ENCODE measurements at regions not wholly inside any gene's neighbourhood (a gene's known extent, or its start where the extent isn't known, plus 50 kb on each side); places are given as distances from the start of the nearest gene placed in this dataset.

DNA sequence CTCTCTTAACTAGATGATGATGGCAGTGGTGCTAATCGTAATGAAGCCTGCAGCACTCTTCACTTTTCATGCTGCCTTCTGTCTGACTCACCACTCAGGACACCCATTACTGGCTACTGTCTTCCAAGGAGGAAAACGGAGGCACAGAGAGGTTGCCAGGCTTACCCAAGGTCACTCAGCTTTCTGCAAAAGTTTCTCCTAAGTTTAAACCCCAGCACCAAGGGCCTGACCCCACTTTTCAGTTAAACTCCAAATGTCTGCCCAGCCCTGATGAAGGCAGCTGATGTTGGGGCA lies 78.1 kb upstream of the RUNX3 start:
- H3K79me2 ChIP-seq (ENCODE audit: insufficient read depth, low read length): no peaks in the 10 kb centered on the region
- H3K9me3 Mint-ChIP-seq: peaks cover 0 to 4% of the 10 kb centered on the region in 2 experiments; a peak in 1 of 5 replicates
- no peak overlapping the region for H4K8ac ChIP-seq (replicated peaks; ENCODE audit: insufficient read length, low read depth, low read length)
- H3K79me1 ChIP-seq (ENCODE audit: insufficient read depth, low read depth, low read length, poor library complexity, severe bottlenecking): no peaks in the 10 kb centered on the region
- no peak overlapping the region for H4K5ac ChIP-seq (ENCODE audit: insufficient read length, low read depth, low read length)
- H3K23ac ChIP-seq (ENCODE audit: insufficient read length, low read depth, low read length): no peak overlapping the region
- no peak overlapping the region for H2BK120ac ChIP-seq (ENCODE audit: low read depth, low read length, poor library complexity, severe bottlenecking)
- H3K18ac ChIP-seq (ENCODE audit: insufficient read length, low read depth, low read length): no peak overlapping the region
- H4K20me1 ChIP-seq (ENCODE audit: control insufficient read depth, insufficient read depth, insufficient read length): no peaks in the 10 kb centered on the region
- no peak overlapping the region for H2AFZ ChIP-seq (ENCODE audit: low read length)
- no peak overlapping the region for H3K4me2 ChIP-seq (ENCODE audit: insufficient read depth, insufficient read length, low read length)
- H3K4me1 ChIP-seq (ENCODE audit: insufficient read depth, low read length): no peaks in the 10 kb centered on the region
- H4K91ac ChIP-seq (ENCODE audit: insufficient read length, low read depth, low read length): no peak overlapping the region
- no peak overlapping the region for H2AK5ac ChIP-seq (ENCODE audit: insufficient read length, low read length)
- H3K14ac ChIP-seq (ENCODE audit: insufficient read depth, low read length): no peak overlapping the region
- H3K4me1 Mint-ChIP-seq: peaks cover 19 to 36% of the 10 kb centered on the region in 2 experiments
- H3K9ac ChIP-seq (ENCODE audit: extremely low read depth, insufficient read length, low read length): no peak overlapping the region
- H3K9me3 ChIP-seq (ENCODE audit: control insufficient read depth, low read depth, low read length): no peaks in the 10 kb centered on the region
- H2BK5ac ChIP-seq (ENCODE audit: insufficient read length, low read length): no peak overlapping the region
- no peak overlapping the region for H3K4ac ChIP-seq (ENCODE audit: low read depth, low read length)
- no peak overlapping the region for H3K27ac ChIP-seq (ENCODE audit: insufficient read length, low read depth, low read length)
- no peaks in the 10 kb centered on the region for H3K36me3 Mint-ChIP-seq (ENCODE audit: insufficient read depth in 1 of 3, low read depth in 3 of 3)
- H2BK15ac ChIP-seq (ENCODE audit: low read depth, low read length): no peak overlapping the region
- H3K23me2 ChIP-seq (ENCODE audit: insufficient read length, low read depth, low read length, poor library complexity, severe bottlenecking): no peaks in the 10 kb centered on the region
- H2BK20ac ChIP-seq (ENCODE audit: low read depth, low read length, poor library complexity, severe bottlenecking): no peak overlapping the region
- no peak overlapping the region for H3T11ph ChIP-seq (ENCODE audit: low read length)
- no peak overlapping the region for H3K27ac Mint-ChIP-seq
- no peaks in the 10 kb centered on the region for H3K27me3 ChIP-seq (ENCODE audit: insufficient read depth, low read length)
- no peak overlapping the region for H3K4me3 Mint-ChIP-seq
- DNase-seq: no peak
- WGBS (ENCODE audit: extremely low coverage, insufficient read length, low lambda C conversion rate): no CpG with 5 or more reads among the region's 2 CpGs
- no peak overlapping the region for H3K56ac ChIP-seq (ENCODE audit: insufficient read length, low read depth, low read length)
- H2BK12ac ChIP-seq (ENCODE audit: insufficient read length, low read depth, low read length): no peak overlapping the region
- TF ChIP-seq, protein P1, sequence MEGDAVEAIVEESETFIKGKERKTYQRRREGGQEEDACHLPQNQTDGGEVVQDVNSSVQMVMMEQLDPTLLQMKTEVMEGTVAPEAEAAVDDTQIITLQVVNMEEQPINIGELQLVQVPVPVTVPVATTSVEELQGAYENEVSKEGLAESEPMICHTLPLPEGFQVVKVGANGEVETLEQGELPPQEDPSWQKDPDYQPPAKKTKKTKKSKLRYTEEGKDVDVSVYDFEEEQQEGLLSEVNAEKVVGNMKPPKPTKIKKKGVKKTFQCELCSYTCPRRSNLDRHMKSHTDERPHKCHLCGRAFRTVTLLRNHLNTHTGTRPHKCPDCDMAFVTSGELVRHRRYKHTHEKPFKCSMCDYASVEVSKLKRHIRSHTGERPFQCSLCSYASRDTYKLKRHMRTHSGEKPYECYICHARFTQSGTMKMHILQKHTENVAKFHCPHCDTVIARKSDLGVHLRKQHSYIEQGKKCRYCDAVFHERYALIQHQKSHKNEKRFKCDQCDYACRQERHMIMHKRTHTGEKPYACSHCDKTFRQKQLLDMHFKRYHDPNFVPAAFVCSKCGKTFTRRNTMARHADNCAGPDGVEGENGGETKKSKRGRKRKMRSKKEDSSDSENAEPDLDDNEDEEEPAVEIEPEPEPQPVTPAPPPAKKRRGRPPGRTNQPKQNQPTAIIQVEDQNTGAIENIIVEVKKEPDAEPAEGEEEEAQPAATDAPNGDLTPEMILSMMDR (conservative IDR thresholded peaks at IDR 0.05): no peak
- H3K27me3 Mint-ChIP-seq (ENCODE audit: low read depth): peaks cover 9% of the 10 kb centered on the region

Data from H9 (cell line).